HUES6 (cell line): ENCODE measurements at regions not wholly inside any gene's neighbourhood (a gene's known extent, or its start where the extent isn't known, plus 50 kb on each side); places are given as distances from the start of the nearest gene placed in this dataset.
"Not testable (repeated sequence)": the region's sequence is repeated elsewhere in the genome, so short reads cannot be mapped to it uniquely, and the experiment has no call there.

Experiments used
- H3K27ac ChIP-seq: 2 replicates; pipeline ENCODE4 v1.7.0; 2013; ENCODE audit warnings: low read depth, mild to moderate bottlenecking, low read length, inconsistent platforms
- H3K27me3 ChIP-seq: 2 replicates; pipeline ENCODE4 v1.6.1; 2013; ENCODE audit warnings: low read length; ENCODE audit not compliant: control insufficient read depth, insufficient read depth
- H3K36me3 ChIP-seq: 2 replicates; pipeline ENCODE4 v1.6.1; 2013; ENCODE audit warnings: low read length; ENCODE audit not compliant: control insufficient read depth, insufficient read depth
- H3K4me1 ChIP-seq: 2 replicates; pipeline ENCODE4 v1.6.1; 2013; ENCODE audit warnings: low read length; ENCODE audit not compliant: control insufficient read depth, insufficient read depth
- H3K4me3 ChIP-seq: 2 replicates; pipeline ENCODE4 v1.5.1; 2013; ENCODE audit warnings: low read depth, low read length
- H3K9ac ChIP-seq: one replicate; pipeline ENCODE4 v1.6.1; 2013; ENCODE audit warnings: mild to moderate bottlenecking, low read length
- H3K9me3 ChIP-seq: 2 replicates; pipeline ENCODE4 v1.6.1; 2013; ENCODE audit warnings: low read depth, low read length; ENCODE audit not compliant: control insufficient read depth, insufficient read depth

DNA sequence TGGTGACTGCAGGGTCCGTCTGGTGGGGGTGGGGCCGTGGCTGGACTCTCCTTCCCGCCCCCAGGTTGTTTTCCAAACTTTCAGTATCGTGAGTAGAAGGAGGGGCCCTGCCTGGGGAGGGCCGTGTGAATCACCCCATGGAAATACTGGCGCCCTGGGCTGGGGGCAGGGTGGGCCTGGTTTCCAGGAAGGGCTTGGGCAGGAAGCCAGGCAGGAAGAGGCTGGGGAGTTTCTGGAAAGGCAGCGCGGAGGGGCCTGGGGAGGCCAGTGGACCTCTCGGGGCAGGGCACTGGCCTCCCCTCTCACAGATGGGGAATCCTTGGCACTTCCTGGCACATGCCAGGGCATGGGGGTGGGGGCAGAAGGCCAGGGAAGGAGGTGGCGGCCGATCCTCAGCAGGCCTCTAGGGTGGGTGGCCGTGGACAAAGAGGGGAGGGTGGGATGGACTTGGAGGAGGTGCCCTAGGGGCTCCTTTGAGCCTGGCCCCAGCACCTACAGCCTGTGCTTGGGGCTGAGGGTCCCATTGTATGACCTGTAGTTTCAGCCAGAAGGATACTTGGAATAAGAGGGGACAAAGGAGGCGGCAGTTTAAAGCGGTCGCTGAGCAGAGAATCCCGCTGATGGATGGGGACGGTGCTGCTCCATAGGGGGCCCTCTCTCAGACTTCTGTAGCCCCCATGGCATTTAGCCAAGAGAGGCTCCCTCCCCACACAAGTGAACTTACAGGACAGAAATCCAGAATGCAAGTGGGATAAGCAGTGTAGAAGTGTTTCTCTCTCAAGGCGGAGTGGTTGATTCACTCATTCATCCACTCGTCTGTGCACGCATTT is 56.5 kb upstream of the GATA2 start:
- H3K27ac ChIP-seq, result no peak overlapping the region

DNA sequence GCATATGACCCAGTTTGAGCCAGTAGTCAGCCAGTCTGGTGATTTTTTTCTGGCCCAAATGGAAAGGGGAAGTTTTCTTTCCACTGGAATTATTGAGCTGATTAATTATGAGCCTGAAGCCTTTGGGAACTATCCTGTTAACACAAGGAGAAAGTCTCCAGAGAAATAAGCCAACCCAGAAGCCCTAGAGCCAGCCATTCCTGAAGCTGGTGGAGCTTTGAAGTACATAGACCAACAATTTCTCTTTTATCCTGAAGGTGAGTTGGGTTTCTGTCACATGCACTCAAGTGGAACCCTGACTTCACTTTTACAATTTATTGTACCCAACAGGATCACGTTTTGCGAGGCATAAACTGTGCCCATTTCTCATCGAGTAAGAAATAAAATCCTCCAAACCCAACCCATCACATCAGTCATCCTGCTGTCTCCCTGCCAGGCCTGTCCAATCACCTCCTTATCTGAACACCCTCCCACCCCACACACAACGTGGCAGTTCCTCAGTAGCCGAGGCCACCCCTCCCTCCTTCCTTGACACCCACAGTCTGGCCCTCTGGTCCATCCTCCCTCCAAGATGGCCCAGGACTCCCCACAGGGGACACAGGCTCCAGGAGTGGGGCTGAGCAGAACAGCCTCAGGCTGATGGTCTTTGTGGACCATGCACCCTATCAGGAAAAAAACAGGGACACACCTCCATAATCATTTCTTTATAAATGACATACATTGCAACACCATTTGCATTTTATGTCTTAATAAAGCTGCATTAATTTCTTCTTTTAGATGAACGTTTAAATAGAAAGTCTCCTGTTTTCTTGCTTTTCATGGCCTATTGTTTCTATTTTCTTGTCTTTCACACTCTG is 55.7 kb upstream of the GATA2 start:
- Histone ChIP-seq H3K27me3 (peaks cover 3% of the 10 kb centered on the region), H3K4me1 (peaks cover 24% of the 10 kb centered on the region), H3K9me3 (peaks cover under 1% of the 10 kb centered on the region; the same call in 1 of the 2 replicates), H3K9ac (no peak overlapping the region), H3K4me3 (no peak overlapping the region), H3K27ac (no peak overlapping the region), H3K36me3 (no peaks in the 10 kb centered on the region)

More for the DNA sequence above, 56.5 kb upstream of the GATA2 start:
- H3K9me3 ChIP-seq, result no peaks in the 10 kb centered on the region; the same call in 1 of the 2 replicates
- no peaks in the 10 kb centered on the region for H3K36me3 ChIP-seq
- peaks cover 27% of the 10 kb centered on the region for H3K4me1 ChIP-seq
- no peak overlapping the region for H3K4me3 ChIP-seq
- no peak overlapping the region for H3K9ac ChIP-seq
- H3K27me3 ChIP-seq, result peaks cover 11% of the 10 kb centered on the region

DNA sequence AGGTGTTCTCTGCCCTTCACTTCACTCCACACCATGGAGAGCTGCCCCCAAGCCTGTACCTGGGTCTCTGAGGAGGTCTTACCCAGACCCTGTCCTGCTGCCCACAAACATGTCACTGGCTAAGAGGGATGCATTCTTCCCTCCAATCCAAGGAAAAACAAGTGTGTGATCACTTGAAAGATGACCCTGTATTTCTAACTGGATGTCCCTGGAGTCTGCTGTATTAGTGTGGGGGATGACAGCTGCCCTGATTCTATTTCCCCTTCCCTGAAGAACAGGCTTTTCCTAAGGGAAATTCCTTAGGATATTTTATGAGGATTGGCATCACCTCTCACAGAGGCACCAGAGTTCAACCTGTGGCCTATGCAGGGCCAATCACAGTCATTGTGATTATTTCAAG is 55.0 kb upstream of the GATA2 start:
- no peak overlapping the region for H3K27ac ChIP-seq
- peaks cover 24% of the 10 kb centered on the region for H3K4me1 ChIP-seq
- no peaks in the 10 kb centered on the region for H3K36me3 ChIP-seq

DNA sequence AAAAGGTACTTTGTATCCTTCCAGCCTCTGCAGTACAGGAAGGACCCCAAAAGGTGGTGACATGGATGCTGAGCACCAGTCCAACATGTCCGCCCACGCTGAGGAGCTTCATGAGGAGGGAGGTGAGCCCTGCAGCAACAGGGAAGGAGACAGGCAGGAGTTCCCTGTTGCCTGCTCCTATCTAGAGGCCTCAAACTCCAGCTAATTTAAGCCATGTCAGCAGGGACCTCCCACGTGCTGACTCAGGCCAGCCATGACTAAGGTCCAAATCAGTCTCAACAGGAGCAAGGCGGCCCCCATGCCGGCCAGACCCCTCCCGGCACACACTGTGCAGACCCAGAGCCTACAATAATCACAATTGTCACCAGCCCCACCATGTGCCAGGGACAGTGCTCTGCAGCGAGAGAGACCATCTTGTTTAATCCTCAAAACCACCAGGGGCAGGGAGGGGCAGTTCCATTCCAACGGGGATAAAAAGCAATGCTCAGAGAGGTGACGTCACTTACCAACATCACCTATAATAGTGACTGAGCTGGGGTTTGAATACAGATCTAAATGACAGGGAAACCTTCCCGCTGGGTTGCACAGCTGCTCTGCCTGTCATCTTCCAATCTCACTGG is 54.5 kb upstream of the GATA2 start:
- Histone ChIP-seq H3K4me3 (no peak overlapping the region), H3K9ac (no peak overlapping the region), H3K27ac (no peak overlapping the region), H3K36me3 (no peaks in the 10 kb centered on the region), H3K9me3 (peaks cover 4% of the 10 kb centered on the region; the same call in 1 of the 2 replicates), H3K27me3 (no peaks in the 10 kb centered on the region), H3K4me1 (peaks cover 24% of the 10 kb centered on the region)

More for the DNA sequence above, 55.0 kb upstream of the GATA2 start:
- no peak overlapping the region for H3K4me3 ChIP-seq
- no peak overlapping the region for H3K9ac ChIP-seq
- no peaks in the 10 kb centered on the region for H3K27me3 ChIP-seq
- peaks cover 4% of the 10 kb centered on the region; the same call in 1 of the 2 replicates for H3K9me3 ChIP-seq

DNA sequence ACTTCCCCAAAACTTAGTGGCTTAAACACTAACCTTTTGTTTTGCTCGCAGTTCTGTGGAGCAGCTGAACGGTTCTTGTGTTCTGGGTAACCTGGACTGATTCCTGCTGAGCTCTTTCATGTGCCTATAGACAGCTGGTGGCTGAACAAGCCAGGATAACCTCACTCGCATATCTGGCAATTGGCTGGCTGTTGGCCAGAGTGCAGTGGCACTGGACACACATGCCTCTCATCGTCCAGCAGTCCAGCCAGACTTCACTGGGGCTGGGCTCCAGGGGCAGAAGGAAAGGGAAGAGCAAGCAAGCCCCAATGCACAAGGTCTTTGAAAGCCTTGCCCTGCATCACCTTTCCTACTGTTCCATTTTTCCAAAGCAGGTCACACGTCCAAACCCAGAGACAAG is 53.6 kb upstream of the GATA2 start:
- Histone ChIP-seq H3K9ac (no peak overlapping the region), H3K27me3 (no peaks in the 10 kb centered on the region)

DNA sequence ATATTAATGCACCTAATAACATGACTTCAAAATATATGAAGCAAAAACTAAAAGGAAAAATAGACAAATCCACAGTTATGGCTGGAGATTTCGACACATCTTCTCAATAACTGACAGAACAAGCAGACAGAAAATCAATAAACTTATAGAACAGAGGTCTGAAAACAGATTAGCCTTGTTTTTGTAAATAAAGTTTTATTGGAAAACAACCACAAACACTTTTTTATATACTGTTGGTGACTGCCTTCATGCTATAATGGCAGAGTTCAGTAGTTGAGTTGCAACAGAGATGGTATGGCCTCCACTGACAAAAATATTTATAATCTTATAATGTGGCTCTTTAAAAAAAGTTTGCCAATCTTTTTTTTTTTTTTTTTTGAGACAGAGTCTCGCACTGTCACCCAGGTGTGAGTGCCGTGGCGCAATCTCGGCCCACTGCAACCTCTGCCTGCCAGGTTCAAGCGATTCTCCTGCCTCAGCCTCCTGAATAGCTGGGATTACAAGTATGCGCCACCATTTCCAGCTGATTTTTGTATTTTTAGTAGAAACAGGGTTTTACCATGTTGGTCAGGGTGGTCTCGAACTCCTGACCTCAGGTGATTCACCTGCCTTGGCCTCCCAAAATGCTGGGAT is 52.2 kb upstream of the GATA2 start:
- Histone ChIP-seq H3K4me1 (peaks cover 23% of the 10 kb centered on the region), H3K4me3 (no peak overlapping the region), H3K9me3 (peaks cover 4% of the 10 kb centered on the region; the same call in 1 of the 2 replicates), H3K27me3 (no peaks in the 10 kb centered on the region), H3K36me3 (no peaks in the 10 kb centered on the region), H3K27ac (no peak overlapping the region), H3K9ac (no peak overlapping the region)

More for the DNA sequence above, 53.6 kb upstream of the GATA2 start:
- Histone ChIP-seq H3K36me3 (no peaks in the 10 kb centered on the region), H3K4me1 (peaks cover 24% of the 10 kb centered on the region), H3K4me3 (no peak overlapping the region), H3K27ac (no peak overlapping the region), H3K9me3 (peaks cover 4% of the 10 kb centered on the region; the same call in 1 of the 2 replicates)

DNA sequence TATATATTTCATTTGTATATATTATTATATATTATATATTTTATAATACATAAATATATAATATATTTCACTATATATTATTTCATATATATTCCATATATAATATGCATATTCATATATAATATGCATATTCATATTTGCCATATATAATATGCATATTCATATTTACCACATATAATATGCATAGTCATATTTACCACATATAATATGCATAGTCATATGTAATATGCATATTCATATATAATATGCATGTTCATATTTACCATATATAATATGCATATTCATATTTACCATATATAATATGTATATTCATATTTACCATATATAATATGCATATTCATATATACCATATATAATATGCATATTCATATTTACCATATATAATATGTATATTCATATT is 51.2 kb upstream of the GATA2 start:
- H3K9me3 ChIP-seq, result peaks cover 4% of the 10 kb centered on the region; the same call in 1 of the 2 replicates
- no peak overlapping the region for H3K27ac ChIP-seq
- no peak overlapping the region for H3K4me3 ChIP-seq
- no peaks in the 10 kb centered on the region for H3K36me3 ChIP-seq
- peaks cover 13% of the 10 kb centered on the region for H3K4me1 ChIP-seq
- H3K27me3 ChIP-seq, result no peaks in the 10 kb centered on the region
- H3K9ac ChIP-seq, result no peak overlapping the region

DNA sequence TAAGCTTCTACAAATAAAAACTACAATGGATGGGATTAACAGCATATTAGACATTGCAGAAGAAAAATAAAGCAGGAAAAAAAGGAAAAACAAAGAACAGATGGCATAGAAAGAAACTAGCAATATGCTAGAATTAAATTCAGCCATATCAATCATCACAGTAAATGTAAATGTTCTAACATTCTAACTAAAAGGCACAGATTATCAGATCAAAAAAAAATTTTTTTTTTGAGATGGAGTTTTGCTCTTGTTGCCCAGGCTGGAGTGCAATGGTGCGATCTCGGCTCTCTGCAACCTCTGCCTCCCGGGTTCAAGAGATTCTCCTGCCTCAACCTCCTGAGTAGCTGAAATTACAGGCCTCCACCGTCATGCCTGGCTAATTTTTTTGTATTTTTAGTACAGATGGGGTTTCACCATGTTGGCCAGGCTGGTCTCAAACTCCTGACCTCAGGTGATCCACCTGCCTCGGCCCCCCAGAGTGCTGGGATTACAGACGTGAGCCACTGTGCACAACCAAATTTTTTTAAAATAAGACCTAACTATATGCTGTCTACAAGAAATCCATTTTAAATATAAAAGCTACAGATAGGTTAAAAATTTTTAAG is 50.7 kb upstream of the GATA2 start:
- not testable (repeated sequence) for H3K27me3 ChIP-seq, H3K27ac ChIP-seq, H3K9ac ChIP-seq, H3K4me1 ChIP-seq, H3K9me3 ChIP-seq, H3K36me3 ChIP-seq, H3K4me3 ChIP-seq
